ENCODE measurements at regions not wholly inside any gene's neighbourhood (a gene's known extent, or its start where the extent isn't known, plus 50 kb on each side); places are given as distances from the start of the nearest gene placed in this dataset.

DNA sequence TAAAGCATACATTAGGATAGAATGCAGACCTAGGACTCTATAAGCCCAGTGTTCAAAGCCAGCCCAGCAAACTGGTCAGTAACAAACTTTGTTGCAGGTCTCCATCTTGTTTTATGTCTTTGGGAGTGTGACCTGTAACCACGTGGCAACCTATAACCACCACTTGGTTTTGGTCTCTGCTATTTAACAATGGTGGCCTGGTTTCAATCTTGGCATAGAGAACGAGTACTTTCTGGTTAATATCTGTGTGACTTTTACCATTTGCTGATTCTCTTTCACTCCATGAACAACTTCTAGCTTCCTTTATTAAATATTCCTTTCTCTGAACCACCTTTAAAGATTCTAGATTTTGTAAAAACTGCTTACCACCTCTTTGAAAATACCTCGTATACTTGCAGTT lies 118.5 kb downstream of the KCNS3 start:
- Histone ChIP-seq H3K4me1 (no peaks in the 10 kb centered on the region), H3K27ac (no peak overlapping the region), H3K9me3 (no peaks in the 10 kb centered on the region), H3K4me3 (no peak overlapping the region), H3K27me3 (no peaks in the 10 kb centered on the region), H3K36me3 (ENCODE audit: low read depth, missing control alignments) (no peaks in the 10 kb centered on the region)
- WGBS, 2 donors: 77 to 82% methylated on average over 3 of the region's 3 CpGs
- TF ChIP-seq POLR2A (IDR thresholded peaks at IDR 0.05): no peak
- TF ChIP-seq, protein P1, sequence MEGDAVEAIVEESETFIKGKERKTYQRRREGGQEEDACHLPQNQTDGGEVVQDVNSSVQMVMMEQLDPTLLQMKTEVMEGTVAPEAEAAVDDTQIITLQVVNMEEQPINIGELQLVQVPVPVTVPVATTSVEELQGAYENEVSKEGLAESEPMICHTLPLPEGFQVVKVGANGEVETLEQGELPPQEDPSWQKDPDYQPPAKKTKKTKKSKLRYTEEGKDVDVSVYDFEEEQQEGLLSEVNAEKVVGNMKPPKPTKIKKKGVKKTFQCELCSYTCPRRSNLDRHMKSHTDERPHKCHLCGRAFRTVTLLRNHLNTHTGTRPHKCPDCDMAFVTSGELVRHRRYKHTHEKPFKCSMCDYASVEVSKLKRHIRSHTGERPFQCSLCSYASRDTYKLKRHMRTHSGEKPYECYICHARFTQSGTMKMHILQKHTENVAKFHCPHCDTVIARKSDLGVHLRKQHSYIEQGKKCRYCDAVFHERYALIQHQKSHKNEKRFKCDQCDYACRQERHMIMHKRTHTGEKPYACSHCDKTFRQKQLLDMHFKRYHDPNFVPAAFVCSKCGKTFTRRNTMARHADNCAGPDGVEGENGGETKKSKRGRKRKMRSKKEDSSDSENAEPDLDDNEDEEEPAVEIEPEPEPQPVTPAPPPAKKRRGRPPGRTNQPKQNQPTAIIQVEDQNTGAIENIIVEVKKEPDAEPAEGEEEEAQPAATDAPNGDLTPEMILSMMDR (IDR thresholded peaks at IDR 0.05): no peak
- intact Hi-C loops (cut with DNase I; ENCODE audit: low total_unique reads): no loop called here
- no peak for DNase-seq

DNA sequence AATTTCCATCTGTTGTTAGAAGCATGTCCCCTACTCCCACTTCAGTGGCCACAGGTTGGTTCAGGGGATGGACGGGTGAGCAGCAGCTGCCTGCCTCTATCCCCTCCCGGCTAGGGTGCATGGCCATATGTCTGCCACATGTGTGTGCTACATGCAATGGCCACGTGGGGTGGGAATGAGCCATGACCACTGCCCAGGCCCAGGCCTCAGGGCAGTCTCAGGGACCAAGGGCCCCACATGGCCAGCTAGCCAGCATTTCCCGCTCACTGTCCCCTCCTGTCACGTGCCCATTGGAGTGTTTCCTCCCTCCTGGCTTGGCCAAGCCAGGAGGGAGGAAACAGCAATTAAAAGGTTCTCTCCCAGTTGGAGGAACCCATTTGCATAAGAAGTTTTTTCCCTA lies 117.1 kb downstream of the KCNS3 start:
- no peak overlapping the region for H3K4me3 ChIP-seq
- no peaks in the 10 kb centered on the region for H3K36me3 ChIP-seq (ENCODE audit: low read depth, missing control alignments)
- 86 to 89% methylated on average over 2 to 5 of the region's 5 CpGs for WGBS, 2 donors
- H3K27ac ChIP-seq: no peak overlapping the region
- TF ChIP-seq, protein P1 (IDR thresholded peaks at IDR 0.05): no peak
- TF ChIP-seq POLR2A (IDR thresholded peaks at IDR 0.05): no peak
- no peaks in the 10 kb centered on the region for H3K27me3 ChIP-seq
- H3K9me3 ChIP-seq: no peaks in the 10 kb centered on the region
- no peaks in the 10 kb centered on the region for H3K4me1 ChIP-seq
- no peak for DNase-seq
- intact Hi-C loops (cut with DNase I; ENCODE audit: low total_unique reads): no loop called here

Small RNA genes lying in the stretch of these regions (small RNA-seq; reads per million reads assigned to genes)
- gene RF00561: 0 reads per million in 2 donors

Data from testis (tissue), 2 donors.